GM19351 (cell line): ENCODE measurements at regions not wholly inside any gene's neighbourhood (a gene's known extent, or its start where the extent isn't known, plus 50 kb on each side); places are given as distances from the start of the nearest gene placed in this dataset.

Experiments
- ATAC-seq: cut with Tn5 transposase; IDR thresholded peaks from one replicate; pipeline ENCODE4 v1.9.1; 2021; ENCODE audit warnings: mild to moderate bottlenecking, moderate library complexity; ENCODE audit not compliant: unreplicated experiment

GRCh38 chr9:80883426-80883825 is 805.9 kb downstream of the TLE1 start:
- ATAC-seq: no peak

GRCh38 chr9:80881940-80882339 is 807.4 kb downstream of the TLE1 start:
- ATAC-seq: no peak

GRCh38 chr9:80881320-80881719 is 808.0 kb downstream of the TLE1 start:
- no peak for ATAC-seq

DNA sequence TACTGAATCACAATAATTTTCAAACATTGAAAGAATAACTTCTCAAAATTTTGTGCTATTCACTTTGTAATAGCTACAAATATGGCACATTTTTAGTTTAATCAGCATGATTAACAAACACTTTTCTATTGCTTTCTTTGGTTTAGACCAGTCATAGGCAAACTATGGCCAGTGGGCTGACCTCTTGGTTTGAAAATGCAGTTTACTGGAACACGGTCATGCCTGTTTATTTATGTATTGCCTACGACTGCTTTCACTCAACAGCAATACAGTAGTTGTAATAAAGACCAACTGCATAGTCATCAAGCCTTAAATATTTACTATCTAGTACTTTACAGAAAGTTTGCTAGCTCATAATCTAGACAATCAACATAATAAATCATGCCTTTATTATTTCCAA is 810.8 kb downstream of the TLE1 start:
- ATAC-seq: no peak

DNA sequence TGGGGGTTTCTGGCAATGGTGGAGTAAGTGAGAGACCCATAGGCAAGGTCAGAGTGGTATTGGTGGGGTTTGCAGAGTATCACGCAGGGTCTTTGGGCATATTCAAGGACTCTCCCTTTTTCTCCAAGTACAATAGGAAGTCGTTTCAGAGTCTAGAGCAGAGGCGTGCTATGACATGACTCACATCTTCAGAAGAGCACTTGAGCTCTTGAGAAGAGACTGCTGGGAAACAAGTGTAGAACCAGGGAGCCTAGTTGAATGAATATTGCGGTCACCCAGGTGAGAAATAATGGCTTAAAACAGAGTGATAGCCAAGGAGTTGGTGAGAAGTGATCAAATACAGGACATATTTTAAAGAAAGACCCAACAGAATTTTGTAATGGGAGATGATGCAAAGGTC is 813.4 kb downstream of the TLE1 start:
- ATAC-seq: no peak

GRCh38 chr9:80874276-80874675 is 815.1 kb downstream of the TLE1 start:
- ATAC-seq: no peak

DNA sequence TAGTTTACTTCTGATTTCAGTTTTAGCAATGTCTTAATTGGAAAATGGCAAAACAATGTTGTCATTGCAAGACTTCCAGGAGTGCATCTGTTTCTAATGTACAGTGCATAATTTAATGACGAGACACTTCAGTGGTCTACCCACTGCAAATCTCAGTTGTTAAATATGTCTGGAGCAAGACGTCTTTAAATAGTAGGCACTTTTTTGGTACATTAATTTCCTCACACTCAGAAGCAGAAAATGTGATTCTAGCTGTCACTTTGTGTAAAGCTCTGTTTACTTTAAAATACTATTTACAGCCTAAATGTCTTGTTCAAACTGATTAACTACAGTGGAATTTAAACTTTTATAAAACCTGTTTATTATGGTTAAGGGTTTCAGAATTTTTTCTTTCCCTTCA is 815.5 kb downstream of the TLE1 start:
- no peak for ATAC-seq

DNA sequence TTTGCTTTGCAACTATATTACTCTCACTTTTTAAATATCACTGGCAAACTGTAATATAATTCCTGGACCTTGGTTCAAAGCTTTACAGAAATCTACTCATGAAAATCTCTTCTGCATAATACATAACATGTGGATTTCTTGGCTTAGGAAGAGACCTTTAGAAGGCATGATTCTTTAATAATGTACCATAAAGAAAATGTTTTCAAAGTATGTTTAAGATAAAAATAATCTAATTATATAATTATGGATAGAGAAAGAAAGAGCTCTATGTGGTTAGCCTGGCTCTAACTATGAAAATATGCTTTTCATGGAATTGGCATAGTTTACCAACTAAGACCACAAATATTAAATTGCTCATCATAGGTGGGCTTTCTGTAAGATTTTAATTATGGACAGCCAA is 817.8 kb downstream of the TLE1 start:
- no peak for ATAC-seq

DNA sequence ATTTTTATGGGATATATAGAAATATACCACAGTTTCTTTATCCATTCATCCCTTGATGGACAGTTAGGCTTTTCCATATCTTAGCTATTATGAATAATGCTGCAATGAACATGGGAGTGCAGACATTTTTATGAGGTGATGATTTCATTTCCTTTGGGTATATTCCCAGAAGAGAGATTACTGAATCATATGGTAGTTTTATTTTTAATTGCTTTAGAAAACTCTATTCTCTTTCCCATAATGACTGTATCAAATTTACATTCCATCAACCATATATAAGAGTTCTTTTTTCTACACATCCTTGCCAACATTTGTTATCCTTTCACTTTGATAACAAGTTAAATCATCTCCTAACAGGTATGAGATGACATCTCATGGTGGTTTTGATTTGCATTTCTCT is 821.6 kb downstream of the TLE1 start:
- no peak for ATAC-seq

DNA sequence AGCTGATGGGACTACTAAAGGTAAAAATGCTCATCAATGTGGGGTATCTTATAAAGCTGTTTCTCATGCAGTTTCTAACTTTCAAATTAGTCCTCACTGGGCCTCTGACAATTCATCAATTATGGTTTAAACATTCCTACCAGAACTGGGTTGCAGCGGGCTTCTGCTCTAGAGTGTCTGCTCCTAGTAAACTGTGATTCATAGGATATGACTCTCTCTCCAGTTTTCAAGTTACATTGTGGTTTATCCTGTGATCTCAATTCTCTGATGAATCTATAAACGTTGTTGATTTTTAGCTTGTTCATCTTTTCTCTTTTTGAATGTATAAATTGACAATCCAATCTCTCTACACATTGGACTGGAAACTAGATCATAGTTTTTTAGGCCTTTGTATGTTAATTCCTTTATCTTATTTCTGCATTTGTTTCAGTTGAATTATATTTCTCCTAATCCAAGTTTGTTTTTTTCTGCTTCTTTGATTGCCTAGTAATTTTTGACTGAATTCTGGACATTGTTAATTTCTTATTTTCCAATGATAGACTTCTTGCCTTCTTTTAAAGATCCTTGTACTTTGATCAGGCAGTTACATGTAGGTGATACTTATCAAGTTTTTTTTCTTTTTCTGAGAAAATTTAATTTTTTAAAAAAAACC is 822.6 kb downstream of the TLE1 start:
- no peak for ATAC-seq

GRCh38 chr9:80866121-80866520 is 823.2 kb downstream of the TLE1 start:
- ATAC-seq: no peak

- ATAC-seq: no peak
Observed at GRCh38 chr9:80843028-80843427, 846.3 kb downstream of the TLE1 start.

DNA sequence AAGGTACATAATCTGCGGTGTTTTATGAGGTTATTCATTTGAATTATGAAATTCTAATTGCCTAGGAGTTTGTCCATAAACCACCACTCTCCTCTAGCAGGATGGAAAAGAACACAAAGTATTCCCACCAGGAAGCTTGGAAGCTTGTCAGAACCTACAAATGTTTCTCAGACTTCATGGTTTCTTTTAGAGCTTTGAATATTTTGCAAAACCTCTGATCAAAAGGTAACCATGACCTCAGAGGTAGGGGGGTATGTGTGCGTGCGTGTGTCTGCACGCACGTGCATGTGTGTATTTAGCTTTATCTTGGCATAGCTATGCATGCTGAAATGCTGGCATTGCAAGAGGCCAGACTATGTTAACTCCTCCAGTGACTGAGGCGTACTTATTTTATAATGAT is 847.0 kb downstream of the TLE1 start:
- ATAC-seq: no peak

DNA sequence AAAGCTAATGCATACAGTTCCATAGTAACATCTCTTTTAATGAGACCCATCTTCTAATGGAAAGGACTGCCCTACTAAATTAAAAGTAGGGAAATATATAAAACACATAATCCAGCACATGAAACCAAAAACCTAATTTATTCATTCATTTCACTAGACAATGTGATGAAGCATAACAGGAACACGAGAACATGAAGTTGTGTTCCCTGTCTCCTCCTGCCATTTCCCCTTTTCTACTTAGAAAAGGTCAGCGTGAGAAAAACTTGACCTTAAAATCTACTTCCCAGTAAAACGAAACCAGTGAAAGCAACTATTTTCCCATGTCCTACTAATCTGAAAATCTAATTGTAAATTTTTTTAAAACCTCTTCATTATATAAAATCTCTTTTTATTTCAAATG is 847.5 kb downstream of the TLE1 start:
- ATAC-seq: no peak

DNA sequence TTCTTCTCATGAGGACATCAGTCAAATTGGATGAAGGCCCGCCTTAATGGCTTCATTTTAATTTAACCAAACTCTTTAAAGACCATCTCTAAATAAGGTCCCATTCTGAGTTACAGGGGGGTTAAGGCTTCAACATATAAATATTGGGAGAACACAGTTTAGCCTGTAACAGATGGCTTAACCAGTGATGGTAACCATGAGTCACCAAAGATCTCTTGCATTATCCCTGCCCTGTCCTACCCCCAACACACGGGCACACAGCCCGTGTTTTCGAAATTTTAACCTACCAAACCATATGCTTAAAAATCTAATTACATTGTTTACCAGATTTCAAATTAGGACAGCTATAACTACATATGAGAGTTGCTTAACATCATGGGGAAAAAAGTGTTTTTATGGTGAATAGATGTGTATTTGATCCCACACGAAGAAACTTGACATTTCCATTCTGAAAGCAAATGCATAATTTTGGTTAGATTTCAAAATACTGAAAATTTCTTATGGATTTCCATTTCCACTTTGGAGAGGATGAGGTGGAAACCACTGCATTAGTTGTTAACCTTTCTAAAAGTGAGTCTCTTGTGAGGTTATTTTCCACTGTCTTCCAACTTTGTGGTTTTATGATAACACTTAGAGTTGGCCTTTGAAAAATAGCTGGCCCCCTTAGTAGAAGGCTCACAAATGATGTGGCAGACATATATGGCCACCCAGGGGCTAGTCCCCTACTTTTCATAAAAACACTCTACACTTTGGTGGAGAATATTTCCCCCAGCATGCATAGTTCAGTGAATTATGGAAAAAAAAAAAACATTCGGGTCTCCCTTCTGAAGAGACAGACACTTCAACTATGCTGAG is 849.3 kb downstream of the TLE1 start:
- no peak for ATAC-seq

GRCh38 chr9:80836013-80836412 is 853.3 kb downstream of the TLE1 start:
- ATAC-seq: no peak

- no peak for ATAC-seq
Observed at GRCh38 chr9:80831751-80832150, 857.6 kb downstream of the TLE1 start.

GRCh38 chr9:80811656-80812055 is 877.7 kb downstream of the TLE1 start:
- no peak for ATAC-seq

DNA sequence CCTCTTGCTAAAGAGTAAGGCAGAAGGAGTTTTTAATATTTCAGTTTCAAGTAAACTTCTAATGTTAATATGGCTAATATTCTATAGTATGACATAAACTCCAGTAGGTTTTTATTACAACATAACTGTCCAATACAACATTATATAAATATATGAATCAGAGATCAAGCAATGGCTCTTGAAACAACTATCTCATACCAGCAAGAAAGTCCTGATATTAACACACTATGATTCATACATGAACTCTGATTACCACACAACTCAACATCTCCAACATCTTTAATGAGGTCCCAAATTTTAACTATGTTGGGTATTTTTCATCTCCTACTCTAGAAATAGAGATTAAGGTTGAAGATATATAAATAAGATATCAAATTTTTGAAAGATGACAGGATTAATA is 878.3 kb downstream of the TLE1 start:
- no peak for ATAC-seq

GRCh38 chr9:80806671-80807070 is 882.7 kb downstream of the TLE1 start:
- no peak for ATAC-seq

- ATAC-seq: no peak
Observed at GRCh38 chr9:80804873-80805272, 884.5 kb downstream of the TLE1 start.

- no peak for ATAC-seq
Observed at GRCh38 chr9:80797831-80798688, 891.3 kb downstream of the TLE1 start.
